ENCODE measurements at regions not wholly inside any gene's neighbourhood (a gene's known extent, or its start where the extent isn't known, plus 50 kb on each side); places are given as distances from the start of the nearest gene placed in this dataset.
A peak's percentile ranks its signal among the peaks of the same experiment; 100 is the strongest.

GRCh38 chr17:17417718-17418181 is 59.0 kb upstream of the MED9 start (continued):
- no peak for TF ChIP-seq ZBTB40 (IDR thresholded peaks at IDR 0.05)
- 0 out of 2 replicates have a peak, but pooled peaks have one; percentile 33 for TF ChIP-seq ZBTB40 (CRISPR knock-in tag; IDR thresholded peaks at IDR 0.05)
- no peak for TF ChIP-seq MBNL3 (CRISPR knock-in tag; conservative IDR thresholded peaks at IDR 0.05)
- peak; percentile 64 for TF ChIP-seq HNF4A (CRISPR knock-in tag; IDR thresholded peaks at IDR 0.05)
- TF ChIP-seq ZNF567 (CRISPR knock-in tag; IDR thresholded peaks at IDR 0.05; ENCODE audit: borderline replicate concordance), result no peak
- TF ChIP-seq MTF2 (CRISPR knock-in tag; IDR thresholded peaks at IDR 0.05; ENCODE audit: borderline replicate concordance), result no peak
- no peak for TF ChIP-seq FOXA1 (IDR thresholded peaks at IDR 0.05)
- TF ChIP-seq FOXA1 (CRISPR knock-in tag; IDR thresholded peaks at IDR 0.05), result 0 out of 2 replicates have a peak, but pooled peaks have one; percentile 18
- no peak for TF ChIP-seq FOXC1 (CRISPR knock-in tag; IDR thresholded peaks at IDR 0.05; ENCODE audit: borderline replicate concordance)
- TF ChIP-seq TBL1XR1 (IDR thresholded peaks at IDR 0.05; ENCODE audit: borderline replicate concordance, low read length, partially characterized antibody), result no peak
- no peak for TF ChIP-seq THYN1 (CRISPR knock-in tag; IDR thresholded peaks at IDR 0.05; ENCODE audit: borderline replicate concordance, low read depth)
- TF ChIP-seq ZNF644 (CRISPR knock-in tag; IDR thresholded peaks at IDR 0.05; ENCODE audit: low read depth), result no peak
- TF ChIP-seq FOXA3 (CRISPR knock-in tag; IDR thresholded peaks at IDR 0.05), result peak; percentile 47; the same call in 1 of the 2 replicates
- no peak for TF ChIP-seq ZNF629 (CRISPR knock-in tag; conservative IDR thresholded peaks at IDR 0.05)
- TF ChIP-seq ZNF232 (CRISPR knock-in tag; IDR thresholded peaks at IDR 0.05; ENCODE audit: borderline replicate concordance), result no peak
- no peak for TF ChIP-seq ZSCAN20 (CRISPR knock-in tag; IDR thresholded peaks at IDR 0.05; ENCODE audit: borderline replicate concordance)
- TF ChIP-seq ZNF878 (CRISPR knock-in tag; IDR thresholded peaks at IDR 0.05), result no peak
- no peak for TF ChIP-seq HOXD1 (CRISPR knock-in tag; IDR thresholded peaks at IDR 0.05)
- TF ChIP-seq HNF1A (IDR thresholded peaks at IDR 0.05; ENCODE audit: low read depth), result 0 out of 2 replicates have a peak, but pooled peaks have one; percentile 8
- TF ChIP-seq HNF1A (CRISPR knock-in tag; IDR thresholded peaks at IDR 0.05; ENCODE audit: borderline replicate concordance), result no peak
